ENCODE measurements at regions not wholly inside any gene's neighbourhood (a gene's known extent, or its start where the extent isn't known, plus 50 kb on each side); places are given as distances from the start of the nearest gene placed in this dataset.

- Histone ChIP-seq H3K36me3 (ENCODE audit: low read depth) (no peaks in the 10 kb centered on the region), H3K9me3 (no peaks in the 10 kb centered on the region), H3K4me1 (ENCODE audit: low read depth) (no peaks in the 10 kb centered on the region), H3K4me3 (no peak overlapping the region)
- ATAC-seq (no peak), DNase-seq (no peak)
- intact Hi-C loops (cut with DNase I, micrococcal nuclease): no loop called here
- TF ChIP-seq CTCF (IDR thresholded peaks at IDR 0.05): no peak
Observed at GRCh38 chr2:209321581-209321980, 102.3 kb upstream of the MAP2 start.

DNA sequence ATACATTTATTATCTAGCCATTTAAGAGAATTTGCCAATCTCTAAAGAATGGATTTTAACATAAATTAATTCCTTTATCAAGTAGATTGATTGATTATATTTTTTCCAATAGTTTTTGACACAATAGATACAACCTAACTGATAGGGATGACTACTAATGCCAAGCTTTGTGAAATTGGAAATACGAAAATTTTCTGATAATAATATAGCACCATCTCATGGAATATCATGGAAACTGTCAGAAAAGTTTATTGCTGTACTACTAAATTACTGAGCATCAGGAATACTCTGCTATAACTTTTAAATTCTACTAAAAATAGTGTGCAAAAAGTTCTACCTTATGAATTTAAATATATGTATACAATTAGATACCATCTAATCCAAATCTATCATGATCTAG is 101.8 kb upstream of the MAP2 start:
- no peak overlapping the region for H3K4me3 ChIP-seq
- intact Hi-C loops (cut with DNase I, micrococcal nuclease): no loop called here
- no peak for DNase-seq
- TF ChIP-seq CTCF (IDR thresholded peaks at IDR 0.05): no peak
- ATAC-seq: no peak
- H3K9me3 ChIP-seq: no peaks in the 10 kb centered on the region
- no peaks in the 10 kb centered on the region for H3K4me1 ChIP-seq (ENCODE audit: low read depth)
- H3K36me3 ChIP-seq (ENCODE audit: low read depth): no peaks in the 10 kb centered on the region

DNA sequence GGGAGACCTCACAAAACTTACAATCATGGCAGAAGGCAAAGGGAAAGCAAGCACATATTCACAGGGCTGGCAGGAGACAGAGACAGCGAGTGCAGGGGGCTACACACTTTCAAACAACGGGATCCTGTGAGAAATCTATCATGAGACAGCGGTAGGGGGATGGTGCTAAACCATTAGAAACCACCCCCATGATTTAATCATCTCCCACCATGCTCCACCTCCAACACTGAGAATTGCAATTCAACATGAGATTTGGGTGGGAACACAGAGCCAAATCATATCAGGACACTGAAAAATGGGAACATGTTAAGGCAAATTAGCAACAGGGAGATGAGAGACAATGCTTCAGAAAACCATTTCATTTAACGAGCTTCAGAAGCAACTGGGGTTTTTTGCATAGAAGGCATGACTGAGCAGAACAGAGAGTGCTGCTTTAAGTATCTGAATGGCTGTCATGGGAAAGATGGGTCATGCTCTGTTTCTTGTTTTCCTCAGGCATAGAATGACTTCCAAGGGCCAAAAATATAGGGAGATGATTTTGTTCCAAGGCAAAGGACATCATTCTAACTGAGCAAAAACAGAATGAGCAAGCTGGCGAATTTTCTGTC is 100.8 kb upstream of the MAP2 start:
- Histone ChIP-seq H3K36me3 (ENCODE audit: low read depth) (no peaks in the 10 kb centered on the region), H3K9me3 (no peaks in the 10 kb centered on the region), H3K4me1 (ENCODE audit: low read depth) (no peaks in the 10 kb centered on the region), H3K4me3 (no peak overlapping the region)
- DNase-seq: no peak
- TF ChIP-seq CTCF (IDR thresholded peaks at IDR 0.05): no peak
- no peak for ATAC-seq
- intact Hi-C loops (cut with DNase I, micrococcal nuclease): no loop called here

DNA sequence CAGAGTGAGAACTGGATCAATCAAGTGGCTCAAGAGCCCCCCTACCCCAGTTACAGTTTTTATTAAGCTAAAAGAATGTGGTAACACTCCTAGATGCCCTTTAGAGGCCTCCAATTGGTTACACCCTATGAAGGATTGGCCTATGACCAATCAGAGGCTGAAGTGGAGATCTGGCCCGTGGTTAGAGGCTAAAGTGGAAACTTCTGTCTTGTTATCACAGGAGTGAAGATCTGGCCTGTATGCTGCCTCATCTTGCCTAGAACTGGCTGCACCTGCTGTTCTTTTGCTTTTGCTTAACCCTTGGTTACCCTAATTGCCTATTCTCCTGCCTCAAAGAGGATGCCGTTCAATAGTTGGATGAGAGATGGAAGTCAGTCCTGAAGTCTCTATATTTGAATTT is 100.1 kb upstream of the MAP2 start:
- intact Hi-C loops (cut with DNase I, micrococcal nuclease): no loop called here
- TF ChIP-seq CTCF (IDR thresholded peaks at IDR 0.05): no peak
- Histone ChIP-seq H3K4me3 (no peak overlapping the region), H3K36me3 (ENCODE audit: low read depth) (no peaks in the 10 kb centered on the region), H3K9me3 (no peaks in the 10 kb centered on the region), H3K4me1 (ENCODE audit: low read depth) (no peaks in the 10 kb centered on the region)
- ATAC-seq: no peak
- DNase-seq: no peak

GRCh38 chr2:209324281-209324680 is 99.6 kb upstream of the MAP2 start:
- no peak for ATAC-seq

More at GRCh38 chr2:209324281-209324680, 99.6 kb upstream of the MAP2 start:
- TF ChIP-seq CTCF (IDR thresholded peaks at IDR 0.05): no peak
- Histone ChIP-seq H3K4me3 (no peak overlapping the region), H3K36me3 (ENCODE audit: low read depth) (no peaks in the 10 kb centered on the region), H3K9me3 (no peaks in the 10 kb centered on the region), H3K4me1 (ENCODE audit: low read depth) (no peaks in the 10 kb centered on the region)
- DNase-seq: no peak
- intact Hi-C loops (cut with DNase I, micrococcal nuclease): no loop called here
